ENCODE measurements at regions not wholly inside any gene's neighbourhood (a gene's known extent, or its start where the extent isn't known, plus 50 kb on each side); places are given as distances from the start of the nearest gene placed in this dataset.
"Not testable (repeated sequence)": the region's sequence is repeated elsewhere in the genome, so short reads cannot be mapped to it uniquely, and the experiment has no call there.

GRCh38 chr6:51161752-51162151 is 343.1 kb downstream of the TFAP2B start:
- DNase-seq: no peak

- no peak for DNase-seq
Observed at GRCh38 chr6:51163843-51164529, 345.3 kb downstream of the TFAP2B start.

GRCh38 chr6:51166914-51167313 is 348.2 kb downstream of the TFAP2B start:
- no peak for DNase-seq

DNA sequence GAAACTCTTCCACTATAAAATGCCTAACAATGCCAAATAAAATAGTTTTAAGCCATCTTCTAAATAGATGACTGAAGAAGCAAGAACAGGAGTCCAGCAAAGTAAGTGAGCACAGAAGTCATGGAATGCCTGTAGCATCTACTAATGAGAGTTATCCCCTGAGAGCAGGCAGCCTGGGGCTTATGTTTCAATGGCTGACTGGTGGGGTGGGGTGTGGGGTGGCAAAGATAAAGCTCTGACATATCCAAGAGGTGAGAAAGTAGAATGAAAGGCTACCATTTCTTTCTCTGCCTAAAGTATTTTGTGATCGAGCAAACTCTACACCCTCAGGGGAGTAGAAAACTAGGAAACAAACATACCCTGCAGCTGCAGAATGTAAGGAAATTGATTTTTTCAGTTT is 348.8 kb downstream of the TFAP2B start:
- no peak for DNase-seq

DNA sequence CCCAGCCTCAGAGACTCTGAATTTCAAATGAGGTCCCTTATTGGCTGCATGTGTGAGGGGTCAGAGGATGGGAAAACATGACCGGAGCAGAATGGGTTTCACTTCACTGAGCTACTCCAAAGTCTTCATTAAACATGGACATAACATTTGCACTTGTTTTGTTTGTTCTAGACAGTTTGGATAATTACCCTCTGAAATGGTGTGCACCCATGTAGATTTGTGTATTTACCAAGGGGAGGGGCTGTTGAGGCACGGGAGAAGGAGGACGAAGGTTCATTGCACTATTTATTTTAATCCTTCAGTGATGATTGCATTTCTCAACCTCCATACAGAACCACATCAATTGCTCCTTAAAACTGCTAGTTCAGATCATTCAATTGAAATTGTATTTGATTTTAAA is 364.2 kb downstream of the TFAP2B start:
- DNase-seq: no peak

GRCh38 chr6:51184046-51184445 is 365.4 kb downstream of the TFAP2B start:
- no peak for DNase-seq

- DNase-seq: not testable (repeated sequence)
Observed at GRCh38 chr6:51193163-51193562, 374.5 kb downstream of the TFAP2B start.

GRCh38 chr6:51199105-51199552 is 380.5 kb downstream of the TFAP2B start:
- DNase-seq: no peak

DNA sequence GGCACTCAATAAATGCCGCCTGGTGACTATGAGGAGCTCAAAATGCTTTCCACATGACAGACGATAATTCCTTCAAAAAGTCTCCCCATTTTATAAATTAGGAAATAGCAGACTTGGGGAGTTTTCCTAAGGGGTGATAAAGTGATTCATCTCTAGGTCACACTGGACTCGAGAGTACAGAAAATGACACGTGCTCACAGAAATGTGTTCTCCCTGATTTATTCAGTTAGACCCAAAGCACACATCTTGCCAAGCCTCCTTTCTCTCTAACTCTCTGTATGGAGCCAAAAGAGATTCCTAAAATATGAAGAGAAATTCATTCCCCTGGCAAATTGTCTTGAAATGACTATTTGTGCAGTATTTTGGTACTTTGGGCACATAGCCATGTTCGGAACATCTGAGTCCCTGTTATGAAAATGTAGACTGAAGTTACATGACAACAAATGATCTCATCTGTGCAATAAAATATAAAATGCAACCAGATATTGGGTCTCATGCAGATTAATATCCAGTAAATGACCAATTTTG is 381.1 kb downstream of the TFAP2B start:
- no peak for DNase-seq

GRCh38 chr6:51200676-51201075 is 382.0 kb downstream of the TFAP2B start:
- DNase-seq: no peak

GRCh38 chr6:51202653-51203052 is 384.0 kb downstream of the TFAP2B start:
- DNase-seq: not testable (repeated sequence)

- DNase-seq: no peak
Observed at GRCh38 chr6:51203504-51203903, 384.8 kb downstream of the TFAP2B start.

DNA sequence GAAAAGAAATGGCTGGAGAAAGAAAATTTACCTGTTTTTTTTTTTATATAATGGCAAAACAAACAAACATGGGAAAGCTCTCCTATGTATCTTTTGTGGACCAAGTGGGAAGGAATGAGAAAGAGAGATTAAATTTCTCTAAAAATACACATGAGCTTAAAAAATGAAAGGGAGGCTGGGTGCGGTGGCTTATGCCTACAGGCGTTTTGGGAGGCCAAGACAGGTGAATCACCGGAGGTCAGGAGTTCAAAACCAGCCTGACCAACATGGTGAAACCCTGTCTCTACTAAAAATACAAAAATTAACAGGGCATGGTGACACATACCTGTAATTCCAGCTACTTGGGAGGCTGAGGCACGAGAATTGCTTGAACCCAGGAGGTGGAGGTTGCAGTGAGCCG is 388.0 kb downstream of the TFAP2B start:
- not testable (repeated sequence) for DNase-seq

DNA sequence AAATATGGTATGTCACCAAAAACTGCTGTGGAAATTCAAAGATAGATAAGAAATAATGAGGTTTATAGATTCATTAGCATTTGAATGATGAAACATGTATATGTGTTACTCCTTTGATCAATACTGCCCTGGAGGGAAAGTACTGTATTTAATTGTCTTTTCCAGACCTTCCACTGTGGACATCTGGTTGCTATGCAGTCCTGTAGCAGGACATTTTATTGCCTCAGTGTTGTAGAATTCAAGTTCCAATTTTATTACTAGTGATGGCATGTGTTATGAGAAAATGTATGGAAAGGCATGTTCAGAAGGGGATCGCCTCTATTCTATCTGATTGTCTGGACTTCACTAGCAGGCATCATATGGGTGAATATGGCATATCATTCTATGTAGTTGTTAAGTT is 391.0 kb downstream of the TFAP2B start:
- DNase-seq: no peak

DNA sequence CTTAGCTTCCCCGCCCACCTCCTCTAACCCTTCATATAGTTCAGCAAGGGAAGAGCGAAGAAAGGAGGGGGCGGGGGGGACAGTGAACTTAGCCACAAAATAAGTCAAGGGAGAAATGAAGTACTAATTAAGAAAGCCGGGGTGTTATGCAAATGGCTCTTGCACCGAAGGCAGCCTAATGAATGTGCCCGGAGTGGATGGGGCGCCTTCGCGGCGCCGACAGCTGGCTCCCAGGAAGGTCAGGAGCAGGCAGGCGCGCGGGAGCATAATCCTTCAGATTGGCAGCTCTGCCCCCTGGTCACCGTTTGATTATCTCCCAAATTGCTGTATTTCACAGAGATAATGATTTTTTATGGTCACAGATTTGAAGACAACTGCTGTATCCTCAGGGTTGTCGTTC is 395.1 kb downstream of the TFAP2B start:
- no peak for DNase-seq

GRCh38 chr6:51214442-51214841 is 395.8 kb downstream of the TFAP2B start:
- DNase-seq: no peak

- no peak for DNase-seq
Observed at GRCh38 chr6:51218181-51218580, 399.5 kb downstream of the TFAP2B start.

DNA sequence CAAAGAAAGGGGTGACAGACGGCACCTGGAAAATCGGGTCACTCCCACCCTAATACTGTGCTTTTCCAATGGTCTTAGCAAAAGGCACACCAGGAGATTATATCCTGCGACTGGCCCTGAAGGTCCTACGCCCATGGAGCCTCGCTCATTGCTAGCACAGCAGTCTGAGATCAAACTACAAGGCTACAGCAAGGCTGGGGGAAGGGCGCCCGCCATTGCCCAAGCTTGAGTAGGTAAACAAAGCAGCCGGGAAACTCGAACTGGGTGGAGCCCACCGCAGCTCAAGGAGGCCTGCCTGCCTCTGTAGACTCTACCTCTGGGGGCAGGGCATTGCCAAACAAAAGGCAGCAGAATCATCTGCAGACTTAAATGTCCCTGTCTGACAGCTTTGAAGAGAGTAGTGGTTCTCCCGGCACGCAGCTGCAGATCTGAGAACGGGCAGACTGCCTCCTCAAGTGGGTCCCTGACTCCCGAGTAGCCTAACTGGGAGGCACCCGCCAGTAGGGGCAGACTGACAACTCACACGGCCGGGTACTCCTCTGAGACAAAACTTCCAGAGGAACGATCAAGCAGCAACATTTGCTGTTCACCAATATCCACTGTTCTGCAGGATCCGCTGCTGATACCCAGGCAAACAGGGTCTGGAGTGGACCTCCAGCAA is 406.0 kb downstream of the TFAP2B start:
- not testable (repeated sequence) for DNase-seq

- DNase-seq: no peak
Observed at GRCh38 chr6:51241376-51241775, 422.7 kb downstream of the TFAP2B start.

- no peak for DNase-seq
Observed at GRCh38 chr6:51249798-51250197, 431.1 kb downstream of the TFAP2B start.

- DNase-seq: no peak
Observed at GRCh38 chr6:51250317-51250716, 431.6 kb downstream of the TFAP2B start.

- no peak for DNase-seq
Observed at GRCh38 chr6:51257938-51258337, 439.3 kb downstream of the TFAP2B start.

GRCh38 chr6:51260003-51260402 is 441.3 kb downstream of the TFAP2B start:
- DNase-seq: no peak

DNA sequence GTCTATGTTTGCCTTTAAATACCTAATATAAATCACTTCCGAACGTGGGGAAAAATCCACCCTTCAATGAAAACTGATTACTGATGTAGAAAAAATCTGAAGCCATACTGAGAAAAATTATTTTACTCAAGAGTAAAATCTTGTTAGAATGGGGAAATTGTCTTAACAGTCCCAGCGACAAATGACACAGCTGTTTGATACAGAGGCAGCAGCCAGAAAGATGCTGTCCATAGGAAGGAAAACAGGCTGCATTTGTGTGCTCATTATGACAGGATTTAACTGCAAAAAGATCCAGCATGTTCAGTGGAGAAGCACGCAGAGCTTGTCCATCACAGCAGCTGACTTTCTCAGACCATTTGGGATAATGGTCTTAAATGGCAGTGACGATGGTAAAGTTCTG is 443.0 kb downstream of the TFAP2B start:
- no peak for DNase-seq

DNA sequence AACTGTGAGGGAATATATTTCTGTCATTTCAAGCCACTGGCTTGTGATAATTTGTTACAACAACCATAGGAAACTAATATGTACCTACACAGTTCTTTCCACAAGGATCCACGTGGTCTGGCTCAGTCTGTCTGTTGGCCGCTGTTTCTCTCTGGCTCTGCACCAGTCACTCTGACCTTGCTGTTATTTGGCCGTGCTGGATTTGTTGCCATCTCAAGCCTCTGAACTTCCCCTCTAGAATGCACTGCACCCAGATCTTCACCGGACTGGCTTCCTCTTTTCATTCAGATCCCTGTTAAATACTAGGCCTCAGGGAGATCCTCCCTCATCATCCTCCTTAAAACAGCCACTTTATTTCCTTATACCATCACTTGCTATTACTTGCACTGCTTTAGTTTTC is 446.8 kb downstream of the TFAP2B start:
- no peak for DNase-seq
